HG03571 (cell line): ENCODE measurements at regions not wholly inside any gene's neighbourhood (a gene's known extent, or its start where the extent isn't known, plus 50 kb on each side); places are given as distances from the start of the nearest gene placed in this dataset.

Experiments used
- ATAC-seq: cut with Tn5 transposase; IDR thresholded peaks from one replicate; pipeline ENCODE4 v1.9.1; 2021; ENCODE audit not compliant: unreplicated experiment

DNA sequence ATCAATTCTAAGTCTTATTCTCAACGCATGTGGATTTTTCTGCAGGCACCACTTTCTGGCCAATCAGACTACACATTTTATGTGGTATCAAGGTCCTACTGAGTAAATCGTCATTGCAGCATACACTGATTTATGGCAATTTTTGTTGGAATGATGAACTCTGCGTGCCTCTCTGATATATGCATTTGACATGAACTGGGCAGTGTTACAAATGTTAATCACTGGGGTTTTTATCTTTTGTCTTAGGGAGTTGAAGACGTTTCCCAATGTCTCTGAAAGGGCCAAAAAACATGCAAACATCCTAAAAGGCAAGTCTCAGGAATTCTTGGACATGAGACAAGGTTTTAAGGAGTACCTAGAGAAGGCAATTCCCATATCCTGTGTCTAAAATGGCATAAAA is 809.5 kb upstream of the CELF2 start:
- ATAC-seq = no peak

DNA sequence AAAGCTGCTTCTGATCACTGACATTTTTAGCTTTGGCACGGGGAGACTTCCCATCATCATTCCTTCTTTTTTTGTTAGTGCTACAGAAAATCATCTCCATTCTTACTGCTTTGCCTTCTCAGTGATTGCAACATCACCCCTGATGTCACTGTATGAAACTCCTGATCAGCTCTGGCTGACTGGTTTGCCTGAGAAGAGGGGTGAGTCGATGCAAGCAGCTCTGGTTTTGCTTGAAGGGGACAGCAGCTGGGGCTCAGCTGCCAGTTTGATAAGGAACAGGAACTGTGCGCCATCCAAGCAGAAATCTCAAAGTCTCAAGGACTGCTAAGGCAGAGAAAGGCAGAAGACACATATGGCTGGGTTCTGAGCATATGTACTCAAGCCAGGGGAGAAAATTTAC is 808.5 kb upstream of the CELF2 start:
- ATAC-seq = no peak

DNA sequence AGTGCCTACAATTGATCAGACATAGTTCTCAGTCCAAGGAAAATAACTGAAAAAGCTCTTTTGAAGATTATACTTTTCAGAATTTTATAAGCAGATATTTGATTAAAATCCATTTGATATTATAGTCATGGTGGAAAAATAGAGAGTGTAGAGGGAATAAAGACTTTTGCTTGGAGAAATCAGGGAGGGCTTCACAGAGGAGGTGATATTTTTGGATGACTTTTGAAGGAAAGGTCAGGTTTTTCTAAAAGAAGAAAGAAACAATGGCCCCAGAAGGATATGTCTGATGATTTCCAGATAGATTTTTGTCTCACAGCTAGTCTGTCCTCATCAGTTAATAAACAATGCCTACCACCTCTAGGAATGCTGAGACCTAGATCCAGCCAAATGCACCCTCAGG is 806.3 kb upstream of the CELF2 start:
- ATAC-seq = no peak

DNA sequence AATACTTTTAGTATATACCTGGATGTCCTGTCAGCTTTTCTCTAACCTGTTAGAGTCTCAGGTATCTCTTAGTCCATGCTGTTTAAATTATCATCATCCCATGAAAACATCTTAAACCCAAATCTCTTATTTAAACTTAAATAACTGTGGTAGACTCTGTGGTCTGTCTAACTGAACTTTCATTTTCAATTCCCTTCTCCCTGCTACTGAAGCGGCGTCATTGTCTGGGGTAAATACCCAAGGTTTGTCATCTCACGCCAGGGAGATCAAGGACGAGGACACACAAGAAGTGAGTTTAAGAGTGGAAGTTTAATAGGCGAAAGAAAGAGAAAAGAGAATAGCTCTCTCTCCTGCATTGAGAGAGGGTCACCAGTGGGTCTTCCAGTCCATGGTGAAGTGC is 804.4 kb upstream of the CELF2 start:
- ATAC-seq = peak; percentile 57

DNA sequence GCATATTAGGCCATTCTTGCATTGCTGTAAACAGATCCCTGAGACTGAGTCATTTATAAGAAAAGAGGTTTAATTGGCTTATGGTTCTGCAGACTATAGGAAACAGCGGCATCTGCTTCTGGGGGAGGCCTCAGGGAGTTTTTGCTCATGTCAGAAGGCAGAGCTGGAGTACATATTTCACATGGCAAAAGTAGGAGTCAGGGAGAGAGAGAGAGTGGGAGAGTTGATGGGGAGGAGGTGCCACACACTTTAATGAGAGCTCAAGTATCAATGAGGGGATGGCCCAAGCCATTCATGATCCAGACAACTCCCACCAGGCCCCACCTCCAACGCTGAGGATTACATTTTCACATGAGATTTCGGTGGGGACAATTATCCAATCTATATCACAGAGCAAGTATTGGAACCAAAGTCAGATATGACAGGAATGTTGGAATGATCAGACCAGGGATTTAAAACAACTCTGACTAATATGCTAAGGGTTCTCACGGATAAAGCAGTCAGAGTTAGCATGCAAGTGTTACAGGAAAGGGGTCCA is 795.3 kb upstream of the CELF2 start:
- no peak for ATAC-seq

DNA sequence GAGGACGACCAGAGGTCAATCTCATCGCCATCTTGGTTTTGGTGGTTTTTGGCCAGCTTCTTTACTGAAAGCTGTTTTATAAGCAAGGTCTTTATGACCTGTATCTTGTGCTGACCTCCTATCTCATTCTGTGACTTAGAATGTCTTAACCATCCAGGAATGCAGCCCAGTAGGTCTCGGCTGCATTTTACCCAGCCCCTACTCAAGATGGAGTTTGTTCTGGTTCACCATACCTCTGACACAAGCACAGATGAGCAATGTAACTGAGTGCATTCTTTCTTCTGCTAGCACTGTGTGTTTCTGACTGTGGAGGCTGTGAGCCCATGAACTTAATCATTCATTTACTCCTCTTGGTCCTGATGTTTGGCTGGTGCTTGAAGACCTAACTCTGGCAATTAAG is 794.5 kb upstream of the CELF2 start:
- ATAC-seq = no peak

DNA sequence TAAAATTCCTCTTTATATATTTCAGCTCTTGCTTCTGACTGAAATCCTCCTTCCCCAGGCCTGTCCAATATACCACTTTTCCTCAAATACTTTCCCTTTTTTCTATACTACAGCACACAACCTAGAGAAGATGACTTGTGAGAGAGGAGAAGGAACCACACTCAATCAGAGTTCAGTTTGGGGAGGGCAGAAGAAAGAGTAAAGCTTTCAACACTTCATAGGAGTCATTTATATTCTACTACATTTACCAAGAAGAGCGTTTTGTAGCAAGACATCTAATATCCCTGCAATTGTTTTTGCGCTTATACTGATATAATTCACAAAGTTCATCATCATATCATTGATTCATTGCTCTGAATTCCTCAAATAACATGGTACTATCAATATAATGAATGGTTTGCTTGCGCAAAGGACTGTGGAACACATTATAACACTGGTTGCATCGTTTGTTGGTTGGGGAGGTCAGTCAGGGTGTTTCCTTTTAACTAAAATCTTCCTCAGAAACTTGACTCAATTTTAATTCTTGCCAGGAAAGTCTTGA is 792.5 kb upstream of the CELF2 start:
- ATAC-seq = no peak

DNA sequence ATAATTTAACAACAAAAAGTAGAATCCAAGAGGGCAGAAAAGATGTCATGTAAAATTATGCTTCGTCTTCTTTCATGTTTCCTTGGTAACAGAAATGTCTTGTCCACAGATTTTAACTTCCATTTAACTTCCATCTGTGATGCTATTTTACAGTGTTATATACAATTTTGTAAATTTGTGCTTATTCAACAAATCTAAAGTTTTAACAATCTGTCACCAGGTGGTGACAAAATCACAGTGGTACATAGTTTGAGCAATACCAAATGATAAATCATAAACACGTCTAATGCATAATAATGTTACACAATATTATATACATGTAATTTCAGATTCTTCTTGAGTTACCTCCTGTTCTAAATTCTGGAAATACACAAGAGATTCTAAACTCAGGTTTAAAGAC is 784.4 kb upstream of the CELF2 start:
- ATAC-seq = no peak

DNA sequence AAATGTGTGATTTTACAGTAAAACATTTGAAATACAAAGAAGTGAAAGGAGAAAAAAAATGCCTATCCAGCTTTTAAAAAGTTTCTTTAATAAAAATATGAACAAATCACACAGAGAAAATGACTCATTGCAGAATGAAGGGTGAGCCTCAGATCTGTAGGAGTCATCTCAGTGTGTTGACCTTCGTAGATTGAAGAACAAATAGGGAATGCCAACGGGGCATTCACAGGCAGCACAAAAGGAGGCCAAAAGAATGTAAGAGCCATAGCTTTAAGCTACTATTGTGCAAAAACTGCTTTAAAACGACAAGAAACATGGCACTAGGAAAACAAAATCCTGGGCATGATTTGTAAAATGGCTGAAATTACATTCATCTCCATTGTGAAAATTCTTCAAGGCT is 782.7 kb upstream of the CELF2 start:
- no peak for ATAC-seq

DNA sequence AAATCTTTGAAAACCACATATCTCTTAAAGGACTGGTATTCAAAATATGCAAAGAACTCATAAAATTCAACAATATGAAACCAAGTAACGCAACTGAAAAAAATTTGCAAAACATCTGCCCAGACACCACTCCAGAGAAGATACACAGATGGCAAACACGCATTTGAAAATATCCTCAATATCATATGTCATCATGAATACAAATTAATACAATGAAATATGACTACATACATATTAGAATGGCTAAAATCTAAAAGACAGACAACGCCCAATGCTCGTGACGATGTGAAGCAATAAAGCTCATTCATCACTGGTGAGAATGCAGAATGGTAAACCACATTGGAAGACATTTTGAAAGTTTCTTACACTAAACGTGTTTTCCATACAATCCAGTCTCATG is 770.1 kb upstream of the CELF2 start:
- ATAC-seq = no peak

DNA sequence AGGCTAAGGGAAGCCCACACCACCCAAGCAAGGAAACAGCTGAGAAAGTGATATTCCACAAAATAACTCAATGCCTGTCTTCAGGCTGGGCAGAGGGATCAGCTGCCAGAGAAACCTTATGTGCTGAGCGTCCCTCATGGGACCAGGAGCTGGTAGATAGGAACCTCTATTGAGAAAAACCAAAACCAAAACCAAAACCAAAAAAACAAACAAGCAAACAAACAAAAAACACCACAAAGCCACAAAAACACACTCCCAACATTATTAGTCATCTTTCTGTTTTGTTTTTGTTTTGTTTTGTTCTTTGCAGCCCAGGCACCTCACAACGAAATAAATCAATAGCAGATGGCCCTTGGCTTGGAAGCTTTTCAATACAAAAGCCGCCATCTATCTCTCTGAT is 760.8 kb upstream of the CELF2 start:
- no peak for ATAC-seq

DNA sequence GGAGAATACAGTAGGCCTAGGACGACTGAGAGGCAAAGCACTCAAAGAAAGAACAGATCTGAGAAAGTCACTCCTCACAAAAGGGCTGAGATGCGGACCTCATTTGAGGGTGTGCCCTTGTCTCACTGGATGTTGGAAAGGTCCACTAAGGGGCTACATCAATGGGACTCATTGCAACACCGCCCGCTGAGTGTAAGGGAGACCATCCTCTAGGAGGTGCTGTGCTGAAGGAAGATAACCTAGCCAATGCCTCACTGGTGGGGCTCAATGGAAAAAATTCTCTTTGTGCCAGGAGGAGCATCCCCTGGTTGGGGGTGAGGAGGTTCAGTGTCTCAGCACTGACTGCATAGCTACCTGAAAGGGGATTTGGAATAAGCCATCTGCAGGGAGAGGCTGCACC is 758.7 kb upstream of the CELF2 start:
- no peak for ATAC-seq

DNA sequence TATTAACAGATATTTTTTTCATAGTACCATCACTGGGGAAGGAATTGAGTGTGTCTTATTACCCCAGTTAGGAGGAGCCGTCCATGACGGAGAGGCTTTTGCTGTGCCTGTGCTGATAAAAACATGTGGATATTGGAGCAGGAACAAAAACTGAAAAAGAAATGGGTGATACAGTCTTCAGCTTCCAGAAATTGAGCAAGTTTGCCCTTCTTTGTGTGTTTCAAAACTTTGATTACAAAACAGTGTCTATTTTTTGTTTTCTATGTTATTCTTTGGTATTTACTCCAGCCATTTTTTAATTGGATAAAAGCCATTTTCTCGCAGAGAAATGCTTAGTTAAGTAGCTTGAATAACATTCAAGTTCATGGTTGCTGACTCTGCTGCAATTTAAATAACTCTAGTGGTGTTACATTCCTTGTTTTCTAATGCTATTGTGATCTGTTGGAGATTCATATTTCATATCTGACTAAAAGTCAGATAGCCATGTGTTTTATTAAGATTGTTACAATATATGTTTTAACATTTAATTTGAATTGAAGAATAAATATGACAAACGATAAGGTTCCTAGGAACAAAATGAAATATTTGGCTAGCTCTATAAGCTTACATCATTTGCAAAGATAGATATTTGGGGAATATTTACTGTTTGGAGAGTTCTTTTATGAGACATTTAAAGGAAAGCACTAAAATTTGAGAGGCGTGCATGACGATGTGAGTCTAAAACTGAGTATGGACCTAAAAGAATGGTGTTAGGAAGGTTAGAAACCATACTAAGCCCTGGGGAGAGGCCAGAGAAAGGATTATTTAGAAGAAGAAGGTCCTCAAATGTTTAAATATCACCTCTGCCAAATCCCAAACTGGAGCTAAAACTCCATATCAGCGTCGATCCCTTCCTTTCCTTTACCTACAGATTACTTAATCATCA is 747.3 kb upstream of the CELF2 start:
- ATAC-seq = no peak

DNA sequence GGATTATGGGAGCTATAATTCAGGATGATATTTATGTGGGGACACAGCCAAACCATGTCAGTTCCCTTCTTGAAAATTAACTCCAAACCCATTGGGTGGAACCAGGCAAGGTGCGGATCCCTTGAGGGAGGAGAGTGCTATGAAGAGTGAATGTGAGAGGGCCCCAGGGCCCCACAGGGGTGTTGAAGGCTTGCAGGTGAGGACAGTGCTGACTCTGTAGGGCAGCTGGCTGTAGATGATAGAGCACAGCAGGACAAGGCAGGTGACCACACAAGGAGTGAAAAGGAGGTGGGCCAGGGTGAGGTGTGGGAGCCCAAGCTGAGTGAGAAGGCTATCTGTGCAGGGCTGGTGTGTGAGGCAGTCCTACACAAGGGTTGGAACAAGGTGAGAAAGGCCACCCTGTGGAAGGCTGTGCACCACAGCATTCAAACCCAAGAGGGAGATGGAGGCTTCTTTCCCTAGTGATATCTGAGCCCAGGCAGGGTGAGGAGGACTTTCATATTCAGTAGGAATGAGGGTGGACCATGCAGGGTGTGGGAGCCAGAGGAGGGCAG is 746.0 kb upstream of the CELF2 start:
- no peak for ATAC-seq

DNA sequence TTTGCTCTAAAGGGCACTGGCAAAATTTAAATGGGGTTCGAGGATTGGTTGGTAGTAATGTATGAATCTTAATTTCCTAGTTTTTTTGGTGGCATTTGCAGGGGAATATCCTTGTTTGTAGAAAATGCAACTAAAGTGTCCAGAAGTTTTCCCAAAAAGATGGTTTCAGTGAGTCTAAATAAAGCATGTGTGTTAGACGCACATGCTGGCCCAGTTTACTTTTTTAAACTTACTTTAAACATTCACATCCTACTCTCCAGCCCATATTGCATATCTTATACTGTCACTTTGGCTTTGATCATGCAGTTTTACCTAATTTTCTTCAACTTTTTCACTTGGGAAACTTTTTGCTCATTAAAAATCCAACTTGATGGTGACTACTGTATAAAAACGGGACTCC is 744.0 kb upstream of the CELF2 start:
- ATAC-seq = no peak

DNA sequence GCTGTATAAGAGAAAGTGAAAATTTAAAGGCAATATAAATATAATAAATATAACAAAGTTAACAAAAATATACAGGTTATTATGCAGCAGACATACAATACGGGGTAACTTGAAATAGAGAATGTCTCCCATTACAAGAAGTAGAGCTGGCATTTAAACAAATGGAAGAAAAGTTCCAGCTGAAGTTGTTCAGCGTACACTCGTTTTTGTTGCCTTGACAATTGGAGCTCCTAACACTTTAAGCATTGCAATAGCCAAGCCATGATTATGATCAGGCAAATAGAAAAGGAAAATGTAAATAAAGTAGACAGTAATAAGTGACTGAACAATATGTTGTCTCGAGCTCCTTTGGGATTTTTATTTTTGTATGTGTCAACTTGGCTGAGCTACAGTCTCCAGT is 737.8 kb upstream of the CELF2 start:
- ATAC-seq = no peak

DNA sequence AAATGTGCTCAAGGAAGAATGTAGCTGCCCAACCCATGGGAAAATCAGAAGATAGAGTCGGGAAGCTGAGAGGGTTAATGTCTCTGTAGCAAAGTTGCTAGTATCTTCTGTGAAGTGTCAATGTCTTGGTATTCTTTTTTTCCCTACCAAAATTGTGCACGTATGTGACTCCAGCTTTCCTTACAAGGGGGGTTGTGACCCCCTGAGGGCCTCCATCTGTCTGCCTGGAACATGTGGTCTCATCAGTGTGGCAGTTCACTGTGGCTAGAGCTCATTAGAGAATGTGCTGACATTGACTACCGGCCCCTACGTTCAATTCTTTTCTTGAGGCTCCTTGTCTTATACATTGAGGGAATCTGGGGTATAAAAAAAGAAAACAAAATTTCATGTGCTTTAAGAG is 725.2 kb upstream of the CELF2 start:
- no peak for ATAC-seq

DNA sequence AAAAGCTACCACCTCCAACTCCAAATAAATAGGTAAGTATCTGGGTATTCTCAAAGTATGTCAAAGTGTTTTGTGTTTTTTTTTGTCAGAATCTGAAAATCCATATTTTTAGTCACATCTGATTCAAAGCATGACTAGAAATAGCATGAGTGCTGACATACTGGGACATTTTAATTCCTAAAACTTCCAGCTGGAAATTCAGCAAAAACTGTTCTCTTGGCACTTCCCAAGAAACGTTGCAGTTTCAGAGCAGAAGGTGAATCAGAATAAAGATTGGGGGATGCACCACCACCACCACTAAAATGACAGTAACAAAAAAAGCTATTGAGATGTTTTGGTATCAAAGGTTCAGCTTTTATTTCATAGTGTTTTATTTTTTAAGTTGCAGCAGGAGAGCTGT is 724.6 kb upstream of the CELF2 start:
- no peak for ATAC-seq

DNA sequence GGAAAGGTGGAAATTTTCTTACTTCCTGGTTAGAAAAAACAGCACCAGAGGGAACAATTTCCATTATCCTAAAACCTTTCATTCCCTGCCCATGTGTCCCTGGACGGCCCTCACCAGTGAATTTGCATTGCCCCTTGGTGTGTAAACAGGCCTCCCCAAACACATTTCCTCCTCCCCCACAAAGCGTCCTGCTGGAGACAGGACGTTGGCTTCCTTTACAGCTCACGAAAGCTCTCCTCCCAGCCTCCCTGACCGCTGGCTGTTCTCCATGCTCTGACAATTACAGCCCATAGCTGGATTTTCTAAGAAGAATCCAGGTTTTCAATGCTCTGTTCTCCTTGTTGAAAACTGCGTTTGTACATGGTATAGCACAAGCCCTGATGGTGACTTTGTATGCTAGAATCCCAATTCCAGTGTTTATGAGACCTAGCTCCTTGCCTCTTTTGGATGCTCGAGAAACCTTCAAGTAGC is 724.2 kb upstream of the CELF2 start:
- no peak for ATAC-seq

DNA sequence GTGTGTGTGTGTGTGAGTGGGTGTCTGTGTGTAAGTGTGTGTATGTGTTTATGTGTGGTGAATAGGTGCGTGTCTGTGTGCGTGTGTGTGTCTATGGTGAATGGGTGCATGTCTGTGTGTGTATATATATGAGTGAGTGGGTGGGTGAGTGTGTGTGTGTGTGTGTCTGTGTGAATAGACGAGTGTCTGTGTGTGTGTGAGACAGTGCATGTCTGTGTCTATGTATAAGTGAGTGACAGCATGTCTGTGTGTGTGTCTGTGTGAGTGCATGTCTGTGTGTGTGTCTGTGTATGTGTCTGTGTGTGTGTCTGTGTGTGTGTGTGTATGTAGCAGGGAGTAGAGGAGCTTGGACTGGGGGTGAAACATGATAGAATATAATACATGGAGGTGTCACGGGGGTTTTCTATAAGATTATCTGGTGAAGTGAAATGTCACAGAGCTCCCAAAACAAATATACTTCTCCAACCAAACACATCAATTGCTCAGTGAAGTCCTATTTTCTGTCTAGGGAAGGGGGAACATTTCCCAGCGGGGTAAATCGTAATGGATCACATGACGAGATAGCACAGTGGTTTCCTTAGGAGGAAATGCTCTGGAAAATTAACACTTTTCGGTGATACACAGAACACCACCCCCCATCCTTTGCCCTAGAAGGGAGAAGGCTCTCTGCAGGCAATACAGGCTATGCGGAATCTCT is 723.3 kb upstream of the CELF2 start:
- no peak for ATAC-seq

DNA sequence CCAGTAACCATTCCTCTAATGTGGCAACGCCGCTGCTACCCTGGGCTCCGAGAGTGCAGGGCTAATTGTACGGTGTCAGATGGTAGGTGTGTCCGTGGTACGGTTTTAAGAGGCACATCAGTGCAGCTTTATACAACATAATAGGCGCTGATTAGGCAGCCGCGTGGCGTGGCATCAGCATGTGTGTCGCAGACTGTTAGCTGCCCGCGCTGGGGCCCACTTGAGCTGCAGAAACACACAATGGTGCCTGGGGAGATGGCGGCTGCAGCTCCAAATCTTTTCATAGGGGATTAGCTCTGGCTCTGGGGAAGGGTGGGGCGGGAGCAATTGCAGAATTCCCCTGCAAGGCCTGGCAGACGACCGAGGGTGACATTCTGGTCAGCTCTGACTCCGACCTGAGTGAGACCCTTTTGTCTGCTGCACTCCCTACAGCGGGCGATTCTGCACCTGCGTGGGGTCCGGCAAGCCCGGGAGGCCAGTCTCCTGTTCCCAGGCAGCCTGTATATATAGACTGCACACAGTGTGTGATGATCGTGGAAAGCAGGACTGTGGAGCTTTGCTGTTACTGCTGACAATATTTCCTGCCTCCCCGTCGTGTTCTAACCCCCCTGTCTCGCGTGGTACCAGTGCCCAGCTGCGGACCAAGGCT is 722.7 kb upstream of the CELF2 start:
- ATAC-seq = no peak
